H54 (cell line): ENCODE measurements at regions not wholly inside any gene's neighbourhood (a gene's known extent, or its start where the extent isn't known, plus 50 kb on each side); places are given as distances from the start of the nearest gene placed in this dataset.
A peak's percentile ranks its signal among the peaks of the same experiment; 100 is the strongest.

ENCODE experiments used
- DNase-seq: peaks from one replicate; pipeline ENCODE4 v3.0.0; 2011; ENCODE audit warnings: low spot score, mixed read lengths; ENCODE audit not compliant: insufficient read length
- FAIRE-seq: peaks from 3 replicates; lab custom pipeline; 2011; peaks lifted over from hg19 to GRCh38; lab: Jason Lieb, UNC
- POLR2A ChIP-seq: IDR thresholded peaks from 2 replicates; pipeline ENCODE4 v1.6.1; 2011; ENCODE audit warnings: low read depth, mild to moderate bottlenecking, low read length

- TF ChIP-seq POLR2A, result no peak
- FAIRE-seq, result no peak
- no peak for DNase-seq
Measured at GRCh38 chr20:53707371-53708055, 113.9 kb upstream of the ZNF217 start.

GRCh38 chr20:53706466-53707370 lies 113.1 kb upstream of the ZNF217 start:
- no peak for TF ChIP-seq POLR2A
- FAIRE-seq (no peak), DNase-seq (no peak)

- DNase-seq (no peak), FAIRE-seq (no peak)
- TF ChIP-seq POLR2A, result no peak
Measured at GRCh38 chr20:53706008-53706465, 112.4 kb upstream of the ZNF217 start.

- FAIRE-seq, result no peak
- DNase-seq, result no peak
- TF ChIP-seq POLR2A, result no peak
Measured at GRCh38 chr20:53702617-53703016, 109.0 kb upstream of the ZNF217 start.

GRCh38 chr20:53699906-53700305 lies 106.3 kb upstream of the ZNF217 start:
- FAIRE-seq, result no peak
- TF ChIP-seq POLR2A, result no peak
- no peak for DNase-seq

GRCh38 chr20:53699085-53699674 lies 105.5 kb upstream of the ZNF217 start:
- FAIRE-seq (no peak), DNase-seq (no peak)
- TF ChIP-seq POLR2A, result no peak

- FAIRE-seq (no peak), DNase-seq (no peak)
- TF ChIP-seq POLR2A, result no peak
Measured at GRCh38 chr20:53698371-53698978, 104.8 kb upstream of the ZNF217 start.

- no peak for DNase-seq
- TF ChIP-seq POLR2A, result no peak
- no peak for FAIRE-seq
Measured at GRCh38 chr20:53695797-53696527, 102.3 kb upstream of the ZNF217 start.

GRCh38 chr20:53693262-53693871 lies 99.7 kb upstream of the ZNF217 start:
- TF ChIP-seq POLR2A, result no peak
- FAIRE-seq (no peak), DNase-seq (no peak)

- DNase-seq, result peak; percentile 41
Measured at GRCh38 chr20:53692465-53693067, 98.9 kb upstream of the ZNF217 start.

GRCh38 chr20:53691811-53692192 lies 98.2 kb upstream of the ZNF217 start:
- DNase-seq (no peak), FAIRE-seq (no peak)
- TF ChIP-seq POLR2A, result no peak

More at GRCh38 chr20:53692465-53693067, 98.9 kb upstream of the ZNF217 start:
- TF ChIP-seq POLR2A, result no peak
- FAIRE-seq, result no peak

- FAIRE-seq (no peak), DNase-seq (peak; percentile 35)
- no peak for TF ChIP-seq POLR2A
Measured at GRCh38 chr20:53691060-53691810, 97.6 kb upstream of the ZNF217 start.
